IMR-90 (cell line): ENCODE measurements at regions not wholly inside any gene's neighbourhood (a gene's known extent, or its start where the extent isn't known, plus 50 kb on each side); places are given as distances from the start of the nearest gene placed in this dataset.

Experiments used
- ATAC-seq: fragments of 200-7000 bp; cut with Tn5 transposase; 2 replicates; pipeline ENCODE4 v1.9.1; 2020; ENCODE audit warnings: low read depth, mild to moderate bottlenecking, moderate library complexity
- BruUV-seq: library from RNA; stranded (reverse); fragments of 400-500 nt; replicated peaks from 2 replicates; lab custom pipeline; 2021; lab: Mats Ljungman, UMichigan
- CTCF ChIA-PET: fragments of 300-600 bp; formaldehyde crosslinking; extraction: SDS; loops from one replicate; lab custom pipeline; 2021; ENCODE audit warnings: antibody characterized with exemption; lab: Yijun Ruan, JAX
- POLR2A ChIA-PET: fragments of 300-600 bp; sonication (Branson Sonifier 250); formaldehyde crosslinking; loops from one replicate; lab custom pipeline; 2022; ENCODE audit warnings: antibody characterized with exemption; ENCODE audit not compliant: unreplicated experiment; lab: Charles Lee
- DNase-seq: peaks from one replicate; pipeline ENCODE4 v3.0.0; 2013
- H2AFZ ChIP-seq: replicated peaks from 2 replicates; pipeline ENCODE3; 2013; ENCODE audit warnings: low read length, mild to moderate bottlenecking; ENCODE audit not compliant: poor library complexity
- H2AK5ac ChIP-seq: 2 replicates; pipeline ENCODE4 v1.6.1; 2013; ENCODE audit warnings: low read depth, low read length, inconsistent platforms
- H2AK9ac ChIP-seq: replicated peaks from 2 replicates; pipeline ENCODE3; 2013; ENCODE audit warnings: mild to moderate bottlenecking, low read depth, low read length, moderate library complexity; ENCODE audit not compliant: poor library complexity
- H2BK120ac ChIP-seq: 2 replicates; pipeline ENCODE4 v1.6.1; 2013; ENCODE audit warnings: low read depth, low read length, inconsistent platforms
- H2BK15ac ChIP-seq: 3 replicates; pipeline ENCODE4 v1.6.1; 2013; ENCODE audit warnings: low read depth, low read length, inconsistent platforms
- H2BK20ac ChIP-seq: 2 replicates; pipeline ENCODE4 v1.6.1; 2013; ENCODE audit warnings: low read depth, mild to moderate bottlenecking, inconsistent platforms, low read length, moderate library complexity
- H2BK5ac ChIP-seq: 2 replicates; pipeline ENCODE4 v1.6.1; 2013; ENCODE audit warnings: mild to moderate bottlenecking, low read depth, low read length, inconsistent platforms; ENCODE audit not compliant: poor library complexity, severe bottlenecking
- H3K14ac ChIP-seq: replicated peaks from 2 replicates; pipeline ENCODE4 v1.6.1; 2013; ENCODE audit warnings: low read depth, low read length, inconsistent platforms
- H3K18ac ChIP-seq: 2 replicates; pipeline ENCODE4 v1.6.1; 2013; ENCODE audit warnings: low read depth, low read length, control low read depth
- H3K23ac ChIP-seq: 2 replicates; pipeline ENCODE4 v1.6.1; 2013; ENCODE audit warnings: low read depth, low read length, inconsistent platforms
- H3K27ac ChIP-seq: 2 replicates; pipeline ENCODE4 v1.5.1; 2013; ENCODE audit warnings: mild to moderate bottlenecking, control low read depth, low read length; ENCODE audit not compliant: insufficient read depth
- H3K27me3 ChIP-seq: 2 replicates; pipeline ENCODE4 v1.6.1; 2013; ENCODE audit warnings: low read length; ENCODE audit not compliant: control insufficient read depth, insufficient read depth
- H3K36me3 ChIP-seq: 2 replicates; pipeline ENCODE4 v1.6.1; 2013; ENCODE audit warnings: low read length, mixed read lengths; ENCODE audit not compliant: control insufficient read depth, insufficient read depth
- H3K4ac ChIP-seq: 2 replicates; pipeline ENCODE4 v1.6.1; 2013; ENCODE audit warnings: low read depth, low read length, inconsistent platforms
- H3K4me1 ChIP-seq: 2 replicates; pipeline ENCODE4 v1.6.1; 2013; ENCODE audit warnings: low read length, mixed read lengths; ENCODE audit not compliant: control insufficient read depth, insufficient read depth
- H3K4me2 ChIP-seq: 2 replicates; pipeline ENCODE4 v1.6.1; 2013; ENCODE audit warnings: low read depth, mild to moderate bottlenecking, control low read depth, low read length, moderate library complexity
- H3K4me3 ChIP-seq: 2 replicates; pipeline ENCODE4 v1.5.1; 2013; ENCODE audit warnings: low read depth, mild to moderate bottlenecking, control low read depth, low read length, moderate library complexity; ENCODE audit not compliant: insufficient read depth
- H3K56ac ChIP-seq: 2 replicates; pipeline ENCODE4 v1.6.1; 2013; ENCODE audit warnings: low read length, inconsistent platforms; ENCODE audit not compliant: insufficient read depth; ENCODE audit errors: extremely low read depth
- H3K79me1 ChIP-seq, 2 experiments: 2 replicates each; pipeline ENCODE4 v1.6.1; 2013; ENCODE audit warnings: low read length in 2 of 2, inconsistent platforms in 1 of 2, low read depth in 1 of 2
- H3K9ac ChIP-seq: 2 replicates; pipeline ENCODE4 v1.6.1; 2013; ENCODE audit warnings: low read depth, low read length, control low read depth
- H3K9me1 ChIP-seq: 2 replicates; pipeline ENCODE4 v1.6.1; 2013; ENCODE audit warnings: low read length, inconsistent platforms; ENCODE audit not compliant: insufficient read depth
- H3K9me3 ChIP-seq: 2 replicates; pipeline ENCODE4 v1.6.1; 2013; ENCODE audit warnings: low read length; ENCODE audit not compliant: control insufficient read depth, insufficient read depth
- H4K20me1 ChIP-seq: 2 replicates; pipeline ENCODE4 v1.6.1; 2013; ENCODE audit warnings: low read length, inconsistent platforms; ENCODE audit not compliant: insufficient read depth
- H4K5ac ChIP-seq: 2 replicates; pipeline ENCODE4 v1.6.1; 2013; ENCODE audit warnings: mild to moderate bottlenecking, low read depth, low read length, control low read depth
- H4K8ac ChIP-seq, 2 experiments: 2 replicates each; pipeline ENCODE4 v1.6.1; 2013; ENCODE audit warnings: low read depth in 2 of 2, low read length in 2 of 2, control low read depth in 1 of 2, inconsistent platforms in 1 of 2
- H4K91ac ChIP-seq: 2 replicates; pipeline ENCODE4 v1.6.1; 2013; ENCODE audit warnings: low read depth, low read length, inconsistent platforms; ENCODE audit not compliant: insufficient read depth
- BHLHE40 ChIP-seq: fragments of 150-350 bp; IDR thresholded peaks from 2 replicates; pipeline ENCODE4 v1.6.1; 2016; ENCODE audit warnings: mild to moderate bottlenecking, low read depth, low read length
- CTCF ChIP-seq: conservative IDR thresholded peaks from 2 replicates; pipeline ENCODE4 v1.5.1; 2012; ENCODE audit warnings: mild to moderate bottlenecking, low read depth, low read length, improper control_type of control experiment
- ELK1 ChIP-seq: fragments of 150-350 bp; IDR thresholded peaks from 2 replicates; pipeline ENCODE4 v1.6.1; 2016; ENCODE audit warnings: low read depth, mild to moderate bottlenecking, low read length, moderate library complexity, borderline replicate concordance
- FOS ChIP-seq: fragments of 150-350 bp; IDR thresholded peaks from 2 replicates; pipeline ENCODE4 v1.6.1; 2016; ENCODE audit warnings: low read depth, low read length
- MXI1 ChIP-seq: IDR thresholded peaks from 2 replicates; pipeline ENCODE4 v1.6.1; 2012; ENCODE audit warnings: low read depth, mild to moderate bottlenecking, low read length, moderate library complexity, borderline replicate concordance
- NFE2L2 ChIP-seq: fragments of 150-350 bp; IDR thresholded peaks from 2 replicates; pipeline ENCODE4 v1.6.1; 2016; ENCODE audit warnings: low read depth, mild to moderate bottlenecking, low read length
- POLR2A ChIP-seq: IDR thresholded peaks from 2 replicates; pipeline ENCODE4 v1.6.1; 2012; ENCODE audit warnings: mild to moderate bottlenecking, low read depth, low read length
- RAD21 ChIP-seq: IDR thresholded peaks from 2 replicates; pipeline ENCODE4 v1.6.1; 2012; ENCODE audit warnings: low read length, improper control_type of control experiment
- RFX5 ChIP-seq: IDR thresholded peaks from 2 replicates; pipeline ENCODE4 v1.8.0; 2012; ENCODE audit warnings: low read depth, mild to moderate bottlenecking, low read length, moderate library complexity
- SMC3 ChIP-seq: fragments of 150-350 bp; IDR thresholded peaks from 2 replicates; pipeline ENCODE4 v1.6.1; 2016; ENCODE audit warnings: low read depth, mild to moderate bottlenecking, antibody characterized with exemption, low read length, moderate library complexity
- USF2 ChIP-seq: fragments of 150-350 bp; IDR thresholded peaks from 2 replicates; pipeline ENCODE4 v1.6.1; 2017; ENCODE audit warnings: mild to moderate bottlenecking, antibody characterized with exemption, low read length, low read depth
- WGBS, 2 experiments: methylation state at CpG; one replicate each; pipeline versions ENCODE4 v1.1.5 to v1.1.7; 2013; ENCODE audit warnings: missing lambda C conversion rate in 2 of 2; ENCODE audit not compliant: insufficient read length in 1 of 2; ENCODE audit errors: extremely low coverage in 2 of 2; 5-methylcytosine and 5-hydroxymethylcytosine counted together
- dilution Hi-C: fragments of 300-500 bp; cut with HindIII; formaldehyde crosslinking; loops from one replicate; pipeline ENCODE4 v1.14.3; 2018; ENCODE audit warnings: low sequenced_read_pairs; ENCODE audit not compliant: unreplicated experiment
- in situ Hi-C: fragments of 300-500 bp; cut with MboI; formaldehyde crosslinking; loops from 3 replicates; pipeline ENCODE4 v1.14.3; 2019; ENCODE audit warnings: low sequenced_read_pairs, inconsistent platforms, mixed read lengths
- intact Hi-C: fragments of 100-400 bp; cut with micrococcal nuclease; formaldehyde crosslinking; loops from 2 replicates; pipeline ENCODE4 v1.10.0; 2022

GRCh38 chr5:2381070-2381469 is 370.4 kb downstream of the IRX2 start:
- no peak overlapping the region for H2BK20ac ChIP-seq
- no peak overlapping the region for H4K8ac ChIP-seq
- dilution Hi-C loops, result no loop called here
- H2BK15ac ChIP-seq, result no peak overlapping the region
- DNase-seq, result no peak
- H2BK5ac ChIP-seq, result no peak overlapping the region
- H3K27ac ChIP-seq, result no peak overlapping the region
- H3K23ac ChIP-seq, result no peak overlapping the region
- no TSS peak for BruUV-seq
- no peaks in the 10 kb centered on the region for H3K79me1 ChIP-seq
- H3K9ac ChIP-seq, result no peak overlapping the region
- H2AK9ac ChIP-seq, result no peak overlapping the region
- no peak for TF ChIP-seq CTCF
- no peak for TF ChIP-seq USF2
- no peak for TF ChIP-seq MXI1
- TF ChIP-seq RFX5, result no peak
- no peak for TF ChIP-seq BHLHE40
- no peak for TF ChIP-seq RAD21
- TF ChIP-seq POLR2A, result no peak
- no peak for TF ChIP-seq NFE2L2
- TF ChIP-seq SMC3, result no peak
- TF ChIP-seq FOS, result no peak
- TF ChIP-seq ELK1, result no peak
- H3K4me3 ChIP-seq, result no peak overlapping the region
- H4K91ac ChIP-seq, result no peak overlapping the region
- WGBS, 2 experiments, result 41% methylated on average over 2 of the region's 7 CpGs; no CpG with 5 or more reads in 1 of the 2 experiments
- H4K20me1 ChIP-seq, result no peaks in the 10 kb centered on the region
- ATAC-seq, result no peak
- H3K4me2 ChIP-seq, result no peak overlapping the region
- H3K4ac ChIP-seq, result no peak overlapping the region
- no peak overlapping the region for H2AFZ ChIP-seq
- ChIA-PET POLR2A (no interaction called here), CTCF (no interaction called here)
- in situ Hi-C loops, result no loop called here
- no peak overlapping the region for H3K18ac ChIP-seq
- H2BK120ac ChIP-seq, result no peak overlapping the region
- H3K9me3 ChIP-seq, result peaks cover 34% of the 10 kb centered on the region
- H3K27me3 ChIP-seq, result no peaks in the 10 kb centered on the region
- H3K36me3 ChIP-seq, result no peaks in the 10 kb centered on the region
- intact Hi-C loops, result no loop called here
- no peak overlapping the region for H2AK5ac ChIP-seq
- no peak overlapping the region for H4K5ac ChIP-seq
- H3K56ac ChIP-seq, result no peak overlapping the region
- H3K9me1 ChIP-seq, result no peaks in the 10 kb centered on the region
- H3K14ac ChIP-seq, result no peak overlapping the region
- H3K4me1 ChIP-seq, result no peaks in the 10 kb centered on the region
